DND-41 (cell line): ENCODE measurements at regions not wholly inside any gene's neighbourhood (a gene's known extent, or its start where the extent isn't known, plus 50 kb on each side); places are given as distances from the start of the nearest gene placed in this dataset.

Experiments
- ATAC-seq: fragments of 200-7000 bp; cut with Tn5 transposase; 3 replicates; pipeline ENCODE4 v1.9.1; 2021; ENCODE audit warnings: low read depth; ENCODE audit not compliant: insufficient read depth
- DNase-seq: peaks from one replicate; pipeline ENCODE4 v3.0.0-alpha.2; 2020
- H2AFZ ChIP-seq: 2 replicates; pipeline ENCODE4 v1.6.0; 2012; ENCODE audit warnings: low read depth, low read length
- H3K27ac ChIP-seq: 2 replicates; pipeline ENCODE4 v1.5.1; 2012; ENCODE audit warnings: low read length, inconsistent platforms
- H3K27me3 ChIP-seq: fragments of 200-600 bp; sonication (generic); 2 replicates; pipeline ENCODE4 v1.6.0; 2012; ENCODE audit warnings: low read length, mild to moderate bottlenecking, inconsistent platforms; ENCODE audit not compliant: insufficient read depth, poor library complexity
- H3K36me3 ChIP-seq: 2 replicates; pipeline ENCODE4 v1.5.1; 2012; ENCODE audit warnings: low read length, inconsistent platforms; ENCODE audit not compliant: insufficient read depth
- H3K4me1 ChIP-seq: 2 replicates; pipeline ENCODE4 v1.5.1; 2012; ENCODE audit warnings: mild to moderate bottlenecking, low read length; ENCODE audit not compliant: insufficient read depth
- H3K4me2 ChIP-seq: 2 replicates; pipeline ENCODE4 v1.6.0; 2012; ENCODE audit warnings: mild to moderate bottlenecking, moderate library complexity, low read length, inconsistent platforms; ENCODE audit not compliant: insufficient read depth
- H3K4me3 ChIP-seq, 2 experiments: fragments of 200-600 bp in 1 of 2; shearing (Covaris generic) in 1 of 2; 2 replicates each; pipeline ENCODE4 v1.5.1; 2012 to 2016; ENCODE audit warnings: inconsistent platforms in 2 of 2, low read length in 2 of 2, mild to moderate bottlenecking in 2 of 2, low read depth in 1 of 2, moderate library complexity in 1 of 2
- H3K79me2 ChIP-seq: 2 replicates; pipeline ENCODE4 v1.6.0; 2012; ENCODE audit warnings: low read length, inconsistent platforms; ENCODE audit not compliant: insufficient read depth
- H3K9ac ChIP-seq: 2 replicates; pipeline ENCODE4 v1.6.0; 2012; ENCODE audit warnings: low read depth, mild to moderate bottlenecking, inconsistent platforms, low read length, moderate library complexity
- H3K9me3 ChIP-seq: 2 replicates; pipeline ENCODE4 v1.5.1; 2012; ENCODE audit warnings: low read length, moderate library complexity, mild to moderate bottlenecking, inconsistent platforms; ENCODE audit not compliant: insufficient read depth, severe bottlenecking
- H4K20me1 ChIP-seq: 2 replicates; pipeline ENCODE4 v1.6.0; 2012; ENCODE audit warnings: low read length; ENCODE audit not compliant: insufficient read depth
- EZH2 ChIP-seq: IDR thresholded peaks from 3 replicates; pipeline ENCODE4 v1.6.1; 2012; ENCODE audit warnings: borderline replicate concordance, low read depth, mild to moderate bottlenecking, moderate library complexity, low read length, inconsistent platforms; ENCODE audit not compliant: severe bottlenecking
- TF ChIP-seq, protein P1 (sequence below): IDR thresholded peaks from 2 replicates; pipeline ENCODE4 v1.5.1; 2012; ENCODE audit warnings: borderline replicate concordance, low read length, moderate library complexity, mild to moderate bottlenecking; ENCODE audit not compliant: poor library complexity, severe bottlenecking; ENCODE audit errors: extremely low read depth

DNA sequence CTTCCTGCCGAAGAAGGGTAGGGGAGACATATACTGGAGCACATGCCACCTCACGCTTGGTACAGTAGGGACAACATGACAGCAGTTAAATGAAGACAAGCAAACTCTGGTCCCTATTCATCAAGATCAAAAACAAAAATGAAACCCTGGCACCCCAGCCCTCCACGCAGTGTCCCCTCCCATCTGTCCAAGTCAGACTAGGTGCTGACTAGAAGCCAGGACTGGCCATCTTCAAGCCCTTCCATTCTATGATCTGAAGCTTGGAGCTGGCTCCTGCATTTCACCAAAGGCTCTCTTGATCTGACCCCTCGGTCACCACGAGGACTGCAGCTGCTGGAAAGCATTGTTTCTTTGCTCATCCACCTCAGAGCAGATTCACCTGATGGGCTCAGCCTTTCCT, 158.9 kb upstream of the GGTLC1 start:
- peak overlapping the region; percentile 87 for H3K27ac ChIP-seq
- H3K36me3 ChIP-seq, result no peaks in the 10 kb centered on the region
- H3K9ac ChIP-seq, result no peak overlapping the region
- TF ChIP-seq, protein P1, sequence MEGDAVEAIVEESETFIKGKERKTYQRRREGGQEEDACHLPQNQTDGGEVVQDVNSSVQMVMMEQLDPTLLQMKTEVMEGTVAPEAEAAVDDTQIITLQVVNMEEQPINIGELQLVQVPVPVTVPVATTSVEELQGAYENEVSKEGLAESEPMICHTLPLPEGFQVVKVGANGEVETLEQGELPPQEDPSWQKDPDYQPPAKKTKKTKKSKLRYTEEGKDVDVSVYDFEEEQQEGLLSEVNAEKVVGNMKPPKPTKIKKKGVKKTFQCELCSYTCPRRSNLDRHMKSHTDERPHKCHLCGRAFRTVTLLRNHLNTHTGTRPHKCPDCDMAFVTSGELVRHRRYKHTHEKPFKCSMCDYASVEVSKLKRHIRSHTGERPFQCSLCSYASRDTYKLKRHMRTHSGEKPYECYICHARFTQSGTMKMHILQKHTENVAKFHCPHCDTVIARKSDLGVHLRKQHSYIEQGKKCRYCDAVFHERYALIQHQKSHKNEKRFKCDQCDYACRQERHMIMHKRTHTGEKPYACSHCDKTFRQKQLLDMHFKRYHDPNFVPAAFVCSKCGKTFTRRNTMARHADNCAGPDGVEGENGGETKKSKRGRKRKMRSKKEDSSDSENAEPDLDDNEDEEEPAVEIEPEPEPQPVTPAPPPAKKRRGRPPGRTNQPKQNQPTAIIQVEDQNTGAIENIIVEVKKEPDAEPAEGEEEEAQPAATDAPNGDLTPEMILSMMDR, result no peak
- TF ChIP-seq EZH2, result no peak
- no peaks in the 10 kb centered on the region for H3K79me2 ChIP-seq
- no peak overlapping the region for H3K4me2 ChIP-seq
- ATAC-seq, result no peak
- H4K20me1 ChIP-seq, result no peaks in the 10 kb centered on the region
- H3K9me3 ChIP-seq, result peaks cover 34% of the 10 kb centered on the region
- H3K27me3 ChIP-seq, result no peaks in the 10 kb centered on the region
- no peak overlapping the region for H2AFZ ChIP-seq
- no peak for DNase-seq
- H3K4me3 ChIP-seq, result no peak overlapping the region
- H3K4me1 ChIP-seq, result peaks cover 24% of the 10 kb centered on the region

DNA sequence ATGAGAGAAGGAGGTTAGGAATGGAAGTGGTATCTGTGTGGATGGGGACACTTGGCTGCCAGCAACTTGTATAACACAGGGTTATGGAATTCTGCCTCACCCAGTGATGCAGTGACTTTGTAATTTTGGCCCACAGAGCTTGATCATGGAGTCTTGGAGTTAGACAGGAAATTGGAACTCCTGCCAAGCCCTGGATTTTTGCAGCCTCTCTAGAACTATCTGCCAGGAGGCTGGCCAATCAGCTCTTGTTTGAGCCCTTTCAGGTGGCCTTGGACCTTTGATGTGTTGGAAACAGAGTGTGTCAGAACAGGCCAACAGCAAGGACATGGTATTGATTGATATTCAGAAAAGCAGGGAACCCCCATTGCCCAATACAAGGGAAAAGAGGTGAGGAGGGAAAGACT, 157.7 kb upstream of the GGTLC1 start:
- H4K20me1 ChIP-seq, result no peaks in the 10 kb centered on the region
- H3K36me3 ChIP-seq, result no peaks in the 10 kb centered on the region
- peaks cover 24% of the 10 kb centered on the region for H3K4me1 ChIP-seq
- DNase-seq, result no peak
- H2AFZ ChIP-seq, result no peak overlapping the region
- no peaks in the 10 kb centered on the region for H3K27me3 ChIP-seq
- ATAC-seq, result no peak
- H3K9ac ChIP-seq, result no peak overlapping the region
- peaks cover 45% of the 10 kb centered on the region for H3K9me3 ChIP-seq
- TF ChIP-seq, protein P1, result no peak
- TF ChIP-seq EZH2, result no peak
- no peak overlapping the region for H3K4me2 ChIP-seq
- H3K4me3 ChIP-seq, result no peak overlapping the region
- H3K27ac ChIP-seq, result no peak overlapping the region
- no peaks in the 10 kb centered on the region for H3K79me2 ChIP-seq

DNA sequence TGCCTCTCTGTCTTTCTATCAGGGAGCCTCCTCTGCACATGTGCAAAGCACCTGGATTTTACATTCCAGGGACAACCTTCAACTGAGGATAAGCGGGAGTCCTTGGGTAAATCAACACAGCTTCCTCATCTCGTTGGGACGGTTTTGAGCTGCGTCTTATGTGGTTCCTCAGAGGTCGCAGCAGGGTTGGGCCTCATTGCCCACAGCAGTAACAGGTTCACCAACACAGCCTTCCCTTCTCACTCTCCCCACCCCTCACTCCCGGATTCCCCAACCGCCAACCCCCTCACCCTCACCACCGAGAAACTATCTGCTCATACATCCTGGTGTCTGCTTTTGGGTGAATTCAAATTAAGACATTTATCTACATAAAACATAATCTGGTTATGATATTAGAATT, 155.8 kb upstream of the GGTLC1 start:
- ATAC-seq, result no peak
- H3K36me3 ChIP-seq, result no peaks in the 10 kb centered on the region
- no peaks in the 10 kb centered on the region for H3K27me3 ChIP-seq
- no peak overlapping the region for H3K4me2 ChIP-seq
- H3K9me3 ChIP-seq, result peaks cover 44% of the 10 kb centered on the region
- TF ChIP-seq EZH2, result no peak
- TF ChIP-seq, protein P1, result no peak
- no peak overlapping the region for H3K27ac ChIP-seq
- no peak overlapping the region for H3K9ac ChIP-seq
- no peak overlapping the region for H3K4me3 ChIP-seq
- no peak for DNase-seq
- H2AFZ ChIP-seq, result no peak overlapping the region
- peaks cover 22% of the 10 kb centered on the region for H3K4me1 ChIP-seq
- H3K79me2 ChIP-seq, result no peaks in the 10 kb centered on the region
- H4K20me1 ChIP-seq, result no peaks in the 10 kb centered on the region

DNA sequence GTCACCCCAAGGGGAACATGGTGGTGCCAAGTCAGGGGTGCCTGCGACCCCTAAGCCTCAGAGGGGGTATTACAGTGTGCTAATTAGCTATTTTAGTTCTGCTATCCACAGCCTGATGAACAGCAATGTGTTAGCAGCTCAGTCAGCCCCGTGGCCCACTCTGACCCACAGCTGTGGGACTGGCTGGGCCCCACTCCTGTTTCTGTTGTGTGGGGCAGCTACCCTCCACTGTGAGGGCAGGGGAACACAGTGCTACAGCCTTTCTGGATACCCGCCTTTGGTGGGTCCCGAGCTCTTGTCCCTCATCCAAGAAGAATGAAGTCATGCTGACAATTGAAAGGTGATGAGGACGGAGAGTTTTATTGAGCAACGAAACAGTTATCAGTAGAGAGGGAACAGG, 152.5 kb upstream of the GGTLC1 start:
- TF ChIP-seq EZH2, result no peak
- TF ChIP-seq, protein P1, result no peak
- no peaks in the 10 kb centered on the region for H3K79me2 ChIP-seq
- H2AFZ ChIP-seq, result no peak overlapping the region
- H3K4me1 ChIP-seq, result no peaks in the 10 kb centered on the region
- DNase-seq, result no peak
- no peaks in the 10 kb centered on the region for H3K36me3 ChIP-seq
- no peaks in the 10 kb centered on the region for H3K27me3 ChIP-seq
- H3K27ac ChIP-seq, result no peak overlapping the region
- H3K4me2 ChIP-seq, result no peak overlapping the region
- no peak overlapping the region for H3K9ac ChIP-seq
- no peak overlapping the region for H3K4me3 ChIP-seq
- no peaks in the 10 kb centered on the region for H4K20me1 ChIP-seq
- no peak for ATAC-seq
- H3K9me3 ChIP-seq, result peaks cover 24% of the 10 kb centered on the region
